GM21390 (cell line): ENCODE measurements at regions not wholly inside any gene's neighbourhood (a gene's known extent, or its start where the extent isn't known, plus 50 kb on each side); places are given as distances from the start of the nearest gene placed in this dataset.

ENCODE experiments used
- ATAC-seq: cut with Tn5 transposase; IDR thresholded peaks from one replicate; pipeline ENCODE4 v1.9.1; 2021; ENCODE audit not compliant: unreplicated experiment

GRCh38 chr12:127445581-127446139, 821.3 kb upstream of the TMEM132C start:
- no peak for ATAC-seq

GRCh38 chr12:127448906-127449305, 818.1 kb upstream of the TMEM132C start:
- ATAC-seq = no peak

- no peak for ATAC-seq
Measured at GRCh38 chr12:127450826-127451225, 816.1 kb upstream of the TMEM132C start.

DNA sequence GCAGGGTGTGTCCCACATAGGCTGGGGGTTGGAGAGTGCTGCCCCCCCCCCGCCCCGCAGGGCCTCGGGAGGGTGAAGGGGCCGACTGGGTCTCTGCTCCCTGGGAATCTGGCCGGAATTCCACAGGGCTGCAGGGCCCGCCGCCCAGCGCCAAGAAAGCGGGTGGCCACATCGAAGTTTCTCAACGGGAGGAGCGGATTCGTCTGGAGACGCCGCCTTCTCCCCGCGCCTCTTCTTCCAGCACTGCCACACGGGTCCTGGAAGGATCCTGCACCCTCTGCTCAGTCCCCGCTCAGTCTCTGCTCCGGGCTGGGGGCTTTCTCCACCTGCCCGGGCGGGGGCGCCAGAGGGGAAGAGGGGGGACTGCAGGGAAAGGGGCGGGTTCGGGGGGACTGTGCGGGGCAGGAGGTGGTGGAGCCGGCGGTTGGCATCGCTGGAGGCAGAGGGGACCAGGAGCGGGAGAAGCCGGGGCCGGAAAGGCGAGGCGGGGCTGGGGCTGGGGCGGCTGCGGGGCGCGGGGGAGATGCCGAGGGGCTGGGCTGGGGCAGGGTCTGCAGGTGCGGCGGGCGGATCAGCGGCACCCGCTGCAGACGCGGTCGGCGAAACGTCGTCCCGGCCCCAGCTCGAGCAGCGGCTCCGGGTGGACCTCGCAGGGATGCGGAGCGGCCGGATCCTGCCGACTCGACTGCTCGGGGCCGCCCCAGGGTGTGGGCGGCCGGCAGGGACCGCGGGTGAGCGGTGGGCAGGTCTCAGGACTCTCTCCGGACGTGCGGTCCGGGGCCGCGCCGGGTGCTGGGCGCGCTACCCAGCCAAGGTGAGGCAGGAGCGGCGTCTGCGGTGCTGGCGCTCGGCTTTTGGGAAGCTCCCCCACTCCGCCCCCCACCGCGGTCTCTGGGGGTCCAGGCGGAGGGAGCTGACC, 811.4 kb upstream of the TMEM132C start:
- no peak for ATAC-seq

DNA sequence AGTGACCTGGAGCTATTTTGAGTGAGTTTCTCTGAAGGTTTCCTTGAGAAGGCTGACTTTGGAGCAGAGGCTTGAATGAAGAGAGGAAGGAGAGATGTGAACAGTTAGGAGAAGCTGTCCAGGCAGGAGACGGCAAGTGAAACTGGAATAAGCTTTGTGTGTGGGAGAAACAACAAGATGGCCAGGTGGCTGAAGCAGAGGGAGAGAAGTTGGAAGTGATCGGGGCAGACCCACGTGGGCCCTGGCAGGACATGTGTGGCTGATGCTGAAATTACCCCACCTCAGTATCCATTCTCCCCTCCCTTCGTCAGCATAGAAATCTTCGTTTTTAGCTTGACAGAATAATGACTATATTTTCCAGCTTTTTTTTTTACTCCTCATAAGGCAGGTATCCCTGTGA, 809.2 kb upstream of the TMEM132C start:
- ATAC-seq = no peak

- ATAC-seq = no peak
Measured at GRCh38 chr12:127459166-127459565, 807.8 kb upstream of the TMEM132C start.

- ATAC-seq = no peak
Measured at GRCh38 chr12:127459687-127460086, 807.3 kb upstream of the TMEM132C start.

GRCh38 chr12:127463237-127463636, 803.7 kb upstream of the TMEM132C start:
- ATAC-seq = no peak

GRCh38 chr12:127469331-127469730, 797.6 kb upstream of the TMEM132C start:
- no peak for ATAC-seq

- ATAC-seq = no peak
Measured at GRCh38 chr12:127473766-127474165, 793.2 kb upstream of the TMEM132C start.

DNA sequence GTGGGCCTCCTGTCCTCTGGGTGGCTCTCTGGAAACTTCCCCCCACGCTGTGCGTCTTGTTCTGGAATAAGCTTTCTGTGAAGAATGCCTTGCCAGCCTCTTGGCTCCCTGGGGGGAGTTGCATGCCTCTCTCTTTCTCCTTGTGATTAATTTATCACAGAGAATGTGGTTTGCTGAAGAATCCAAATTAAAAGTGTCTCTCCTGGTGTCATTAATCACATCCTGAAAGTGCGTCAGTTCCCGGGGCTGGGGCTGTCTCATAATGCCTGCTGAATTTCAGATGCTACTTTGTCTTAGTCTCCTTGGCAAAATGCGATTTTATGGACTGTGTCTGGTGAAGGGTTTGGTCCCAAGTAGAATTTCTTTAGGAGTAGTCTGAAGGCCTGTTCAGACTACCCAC, 787.7 kb upstream of the TMEM132C start:
- no peak for ATAC-seq

DNA sequence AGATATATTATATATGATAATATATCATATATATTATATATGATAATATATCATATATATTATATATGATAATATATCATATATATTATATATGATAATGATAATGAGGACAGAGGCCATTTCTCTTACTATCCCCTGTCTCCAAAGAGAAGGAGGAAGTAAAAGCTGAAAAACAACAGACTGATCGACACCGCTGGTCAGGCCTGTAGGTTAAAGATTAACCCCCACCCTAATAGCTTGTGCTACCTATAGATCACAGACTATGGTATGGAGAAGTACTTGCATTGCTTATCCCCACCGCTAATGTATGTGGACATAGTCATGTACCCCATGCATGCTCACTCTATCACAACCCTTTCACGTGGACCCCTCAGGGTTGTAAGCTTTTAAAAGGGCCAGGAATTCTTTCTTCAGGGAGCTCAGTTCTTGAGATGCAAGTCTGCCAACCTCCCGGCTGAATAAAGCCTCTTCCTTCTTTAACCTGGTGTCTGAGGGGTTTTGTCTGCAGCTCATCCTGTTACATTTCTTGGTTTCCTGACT, 786.1 kb upstream of the TMEM132C start:
- no peak for ATAC-seq

GRCh38 chr12:127482950-127483349, 784.0 kb upstream of the TMEM132C start:
- no peak for ATAC-seq

- ATAC-seq = no peak
Measured at GRCh38 chr12:127485528-127485927, 781.4 kb upstream of the TMEM132C start.

DNA sequence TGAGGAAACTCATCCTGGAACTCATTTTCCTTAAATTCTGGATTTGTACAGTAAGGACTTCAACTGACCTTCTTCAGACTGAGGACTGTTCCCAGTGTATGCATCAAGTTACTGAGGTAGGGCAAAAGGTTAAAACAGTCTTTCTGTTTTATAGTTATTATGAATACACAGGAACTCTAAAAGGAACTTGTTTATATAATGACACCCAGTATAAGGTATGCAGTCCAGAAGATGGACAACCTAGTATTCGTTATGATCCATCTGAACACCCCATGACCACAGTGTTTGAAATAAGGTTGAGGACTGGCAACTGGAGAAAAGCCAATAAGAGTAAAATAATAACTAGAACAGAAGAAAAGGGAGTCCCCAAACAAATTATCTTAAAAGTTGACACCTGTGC, 779.9 kb upstream of the TMEM132C start:
- no peak for ATAC-seq

DNA sequence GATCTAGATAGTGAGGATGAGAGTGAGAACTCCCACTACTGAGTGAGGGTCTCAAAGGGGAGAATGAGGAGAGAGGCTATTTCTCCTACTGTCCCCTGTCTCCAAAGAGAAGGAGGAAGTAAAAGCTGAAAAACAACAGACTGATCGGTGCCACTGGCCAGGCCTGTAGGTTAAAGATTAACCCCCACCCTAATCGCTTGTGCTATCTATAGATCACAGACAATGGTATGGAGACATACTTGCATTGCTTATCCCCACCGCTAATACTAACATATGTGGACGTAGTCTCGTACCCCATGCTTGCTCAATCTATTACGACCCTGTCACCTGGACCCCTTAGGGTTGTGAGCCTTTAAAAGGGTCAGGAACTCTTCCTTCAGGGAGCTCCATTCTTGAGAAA, 777.9 kb upstream of the TMEM132C start:
- no peak for ATAC-seq

DNA sequence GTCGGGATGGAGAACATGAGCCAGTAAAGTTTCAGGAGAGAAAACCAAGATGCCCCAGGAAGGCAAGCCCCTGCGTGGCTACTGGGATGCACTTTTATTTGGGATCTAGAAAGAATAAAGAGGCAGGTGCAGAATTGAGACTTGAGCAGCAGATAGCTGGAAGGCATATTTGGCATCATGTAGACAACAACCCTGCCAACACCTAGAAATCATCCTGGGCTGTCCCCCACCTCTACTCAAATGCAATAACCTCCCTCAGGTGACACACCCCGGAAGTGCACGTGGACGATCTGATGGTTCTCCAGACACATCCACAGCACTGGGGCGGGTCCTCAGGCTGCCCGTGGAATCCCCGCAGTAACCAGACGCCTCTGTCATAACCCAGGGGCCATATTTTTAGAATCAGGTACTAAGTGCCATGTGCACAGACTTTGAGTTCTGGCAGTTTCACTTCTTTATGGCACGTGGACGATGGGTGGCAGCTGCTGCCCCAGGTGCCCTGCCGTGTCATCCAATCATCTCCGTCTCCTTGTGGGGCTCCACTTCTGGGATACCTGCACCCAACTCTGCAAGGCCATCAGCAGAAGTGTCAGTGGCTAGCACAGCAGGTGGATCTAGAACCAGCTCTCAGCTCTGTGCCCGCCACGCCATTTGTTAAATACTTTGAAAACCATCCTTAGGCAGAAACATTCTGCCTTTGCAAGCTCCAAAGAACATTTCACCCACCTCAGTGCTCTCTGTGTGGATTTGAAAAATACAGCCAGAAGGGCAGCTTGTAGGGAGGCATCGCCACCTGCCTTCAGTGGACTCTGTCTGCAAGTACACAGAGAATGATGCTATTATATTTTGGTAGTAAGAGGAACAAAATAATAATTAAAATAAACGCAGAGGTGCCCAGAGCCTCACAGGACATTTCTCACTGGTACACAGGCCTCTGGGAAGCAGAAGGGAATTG, 771.7 kb upstream of the TMEM132C start:
- no peak for ATAC-seq

- ATAC-seq = no peak
Measured at GRCh38 chr12:127496255-127496654, 770.7 kb upstream of the TMEM132C start.

DNA sequence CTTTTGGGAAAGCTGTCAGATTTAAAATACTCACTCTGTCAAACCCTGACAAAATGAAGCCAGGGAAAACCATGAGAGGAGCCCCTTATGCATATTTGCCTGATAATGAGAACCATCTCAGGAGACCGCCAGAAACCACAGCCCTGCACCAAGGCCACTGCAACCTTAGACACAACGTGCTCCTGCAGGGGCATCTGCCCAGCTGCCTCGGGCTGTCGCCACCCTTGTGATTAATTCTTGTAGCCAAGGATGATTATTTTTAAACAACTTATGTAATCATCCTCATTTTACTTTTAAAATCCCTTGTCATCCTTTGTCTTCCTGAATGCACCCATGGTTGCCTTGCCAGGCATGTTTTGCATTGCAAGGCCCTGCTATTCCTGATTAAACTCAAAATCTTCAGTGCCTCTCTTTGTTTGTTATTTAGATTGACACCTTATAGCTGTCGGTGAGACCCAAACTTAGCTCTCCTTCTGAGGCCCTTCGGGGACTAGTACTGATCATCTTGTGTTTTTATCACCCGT, 766.4 kb upstream of the TMEM132C start:
- ATAC-seq = no peak

DNA sequence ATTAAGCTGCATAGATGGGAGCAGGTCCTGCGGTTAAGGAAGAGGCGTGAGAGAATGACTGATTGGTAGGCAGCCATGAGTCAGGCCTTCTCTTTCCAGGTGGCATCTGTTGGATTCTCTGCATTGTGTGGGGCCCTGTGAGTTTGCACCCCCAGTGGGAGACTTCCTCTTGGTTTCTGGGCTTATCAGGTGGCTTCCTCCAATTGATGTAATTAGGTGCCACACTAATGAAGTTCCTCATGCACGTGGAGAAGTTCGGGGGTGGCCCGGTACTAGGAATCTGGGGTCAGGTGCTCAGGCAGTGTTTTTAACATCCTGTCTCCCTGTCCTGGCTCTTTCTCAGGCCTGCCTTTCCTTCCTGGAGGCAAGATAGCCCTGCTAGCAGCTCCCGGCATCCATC, 765.1 kb upstream of the TMEM132C start:
- ATAC-seq = no peak

- no peak for ATAC-seq
Measured at GRCh38 chr12:127503246-127503645, 763.7 kb upstream of the TMEM132C start.
